ENCODE measurements at regions not wholly inside any gene's neighbourhood (a gene's known extent, or its start where the extent isn't known, plus 50 kb on each side); places are given as distances from the start of the nearest gene placed in this dataset.

DNA sequence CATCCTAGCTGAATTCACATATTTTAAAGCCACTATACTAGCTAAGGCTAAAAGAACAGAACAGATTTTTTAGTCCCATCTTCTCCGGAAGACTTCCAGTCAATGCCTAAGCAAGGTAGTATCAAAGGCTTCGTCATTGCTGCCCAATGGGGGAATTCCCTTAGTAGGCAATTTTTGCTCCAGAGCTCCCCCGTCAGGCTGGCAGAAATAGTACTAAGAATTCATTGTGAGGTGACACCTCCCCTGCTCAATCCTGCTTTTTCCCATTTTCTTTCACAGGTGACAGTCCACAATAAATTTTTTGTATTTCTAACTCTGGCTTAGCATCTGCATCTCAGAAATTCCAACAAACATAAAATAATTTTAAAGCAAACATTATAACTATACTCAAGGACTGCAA is 52.8 kb upstream of the SRSF6 start:
- TF ChIP-seq, protein P1, sequence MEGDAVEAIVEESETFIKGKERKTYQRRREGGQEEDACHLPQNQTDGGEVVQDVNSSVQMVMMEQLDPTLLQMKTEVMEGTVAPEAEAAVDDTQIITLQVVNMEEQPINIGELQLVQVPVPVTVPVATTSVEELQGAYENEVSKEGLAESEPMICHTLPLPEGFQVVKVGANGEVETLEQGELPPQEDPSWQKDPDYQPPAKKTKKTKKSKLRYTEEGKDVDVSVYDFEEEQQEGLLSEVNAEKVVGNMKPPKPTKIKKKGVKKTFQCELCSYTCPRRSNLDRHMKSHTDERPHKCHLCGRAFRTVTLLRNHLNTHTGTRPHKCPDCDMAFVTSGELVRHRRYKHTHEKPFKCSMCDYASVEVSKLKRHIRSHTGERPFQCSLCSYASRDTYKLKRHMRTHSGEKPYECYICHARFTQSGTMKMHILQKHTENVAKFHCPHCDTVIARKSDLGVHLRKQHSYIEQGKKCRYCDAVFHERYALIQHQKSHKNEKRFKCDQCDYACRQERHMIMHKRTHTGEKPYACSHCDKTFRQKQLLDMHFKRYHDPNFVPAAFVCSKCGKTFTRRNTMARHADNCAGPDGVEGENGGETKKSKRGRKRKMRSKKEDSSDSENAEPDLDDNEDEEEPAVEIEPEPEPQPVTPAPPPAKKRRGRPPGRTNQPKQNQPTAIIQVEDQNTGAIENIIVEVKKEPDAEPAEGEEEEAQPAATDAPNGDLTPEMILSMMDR (IDR thresholded peaks at IDR 0.05) = no peak
- TF ChIP-seq POLR2A (IDR thresholded peaks at IDR 0.05) = no peak

Measured in lower leg skin (tissue), 3 donors.